HL-60/S4 (cell line): ENCODE measurements at regions not wholly inside any gene's neighbourhood (a gene's known extent, or its start where the extent isn't known, plus 50 kb on each side); places are given as distances from the start of the nearest gene placed in this dataset.

ENCODE experiments used
- in situ Hi-C: fragments of 300-500 bp; cut with MboI; formaldehyde crosslinking; loops from 2 replicates; pipeline ENCODE4 v1.14.3; 2022; ENCODE audit warnings: low sequenced_read_pairs

- in situ Hi-C loops, result no loop called here
These were observed 393.4 kb upstream of the NFE2L3 start for GRCh38 chr7:25758559-25758958.

DNA sequence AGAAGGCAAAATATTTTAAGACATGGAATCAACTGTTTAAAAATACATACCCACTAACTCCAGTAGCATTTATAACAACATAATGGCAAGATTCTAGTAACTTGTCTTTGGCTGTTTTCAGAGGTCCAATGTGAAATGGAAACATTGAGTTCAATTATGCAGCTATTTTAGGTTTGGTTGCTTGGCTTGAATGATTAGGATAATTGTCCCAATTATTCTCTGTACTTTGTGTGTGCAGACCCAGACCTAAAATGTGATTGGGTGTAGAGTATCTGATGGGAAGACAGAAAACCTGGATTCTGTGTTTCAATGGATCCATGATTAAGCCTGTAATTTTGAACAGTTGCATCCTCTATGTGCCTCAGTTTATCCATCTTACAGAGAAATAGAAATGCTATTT lies 392.7 kb upstream of the NFE2L3 start:
- in situ Hi-C loops, result no loop called here

GRCh38 chr7:25759748-25760147 lies 392.2 kb upstream of the NFE2L3 start:
- in situ Hi-C loops, result no loop called here

- in situ Hi-C loops, result no loop called here
These were observed 389.2 kb upstream of the NFE2L3 start for GRCh38 chr7:25762511-25763462.

DNA sequence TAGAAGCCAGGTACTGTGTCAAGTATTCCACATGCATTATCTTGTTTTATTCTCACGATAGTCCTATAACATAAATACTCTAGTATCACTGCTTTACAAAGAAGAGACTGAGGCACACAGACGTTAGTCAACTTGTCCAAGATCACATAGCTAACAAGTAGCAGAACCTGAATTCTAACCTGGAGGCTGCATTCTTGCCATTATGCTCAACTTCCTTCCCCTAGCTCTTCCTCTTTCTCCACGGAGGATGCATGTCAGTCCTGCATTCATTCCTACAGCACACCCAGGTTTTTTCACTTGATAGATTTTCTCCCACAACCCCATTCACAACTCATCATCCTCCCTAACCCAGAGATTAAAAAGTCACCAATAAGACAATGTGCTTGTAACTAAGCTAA lies 388.5 kb upstream of the NFE2L3 start:
- in situ Hi-C loops, result no loop called here

DNA sequence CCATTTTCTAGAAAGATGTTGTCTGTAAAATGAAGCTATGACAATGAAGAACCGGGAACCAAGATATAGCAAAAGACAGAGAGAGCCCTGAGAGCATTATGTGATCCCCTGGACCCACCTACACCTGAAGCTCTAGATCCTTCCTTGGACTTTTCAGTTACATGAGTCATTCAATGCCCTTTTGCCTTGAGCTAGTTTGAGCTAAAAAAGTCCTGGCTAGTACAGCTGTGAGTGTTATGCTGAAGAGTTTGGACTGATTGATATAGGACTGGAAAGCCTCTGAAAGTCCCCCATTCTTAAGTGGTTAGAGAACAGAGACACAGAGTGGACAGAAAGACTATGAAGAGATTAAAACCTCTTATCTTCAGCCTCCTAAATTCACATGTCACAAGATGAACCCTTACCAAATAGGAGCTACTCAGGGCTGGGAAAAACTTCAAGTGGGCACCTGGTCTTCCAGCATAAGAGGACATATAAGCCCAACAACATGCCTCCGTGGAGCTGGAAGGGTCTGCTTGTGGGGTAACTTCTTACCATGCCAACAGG lies 386.8 kb upstream of the NFE2L3 start:
- in situ Hi-C loops, result no loop called here

GRCh38 chr7:25770235-25770634 lies 381.8 kb upstream of the NFE2L3 start:
- in situ Hi-C loops, result no loop called here

- in situ Hi-C loops, result no loop called here
These were observed 381.3 kb upstream of the NFE2L3 start for GRCh38 chr7:25770670-25771069.

GRCh38 chr7:25771491-25771890 lies 380.5 kb upstream of the NFE2L3 start:
- in situ Hi-C loops, result no loop called here

DNA sequence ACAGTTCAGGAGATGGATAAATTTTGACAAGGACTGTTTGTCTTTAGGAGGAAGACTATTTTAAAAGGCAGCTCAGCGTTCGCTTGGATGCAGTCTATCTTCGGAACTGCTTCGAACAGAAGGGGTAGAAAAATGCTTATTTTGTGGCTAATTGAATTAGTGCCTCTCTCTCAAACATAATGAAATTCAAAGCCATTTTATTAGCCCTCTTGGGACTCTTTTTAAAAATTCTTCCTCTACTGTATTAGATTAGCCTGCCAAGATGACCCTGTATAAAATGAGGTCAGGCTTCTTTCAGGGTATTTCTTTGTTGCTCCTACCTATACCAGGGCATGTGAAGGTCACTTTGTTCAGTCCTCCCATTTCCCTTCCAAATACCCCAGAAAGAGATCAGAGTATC lies 379.2 kb upstream of the NFE2L3 start:
- in situ Hi-C loops, result no loop called here

DNA sequence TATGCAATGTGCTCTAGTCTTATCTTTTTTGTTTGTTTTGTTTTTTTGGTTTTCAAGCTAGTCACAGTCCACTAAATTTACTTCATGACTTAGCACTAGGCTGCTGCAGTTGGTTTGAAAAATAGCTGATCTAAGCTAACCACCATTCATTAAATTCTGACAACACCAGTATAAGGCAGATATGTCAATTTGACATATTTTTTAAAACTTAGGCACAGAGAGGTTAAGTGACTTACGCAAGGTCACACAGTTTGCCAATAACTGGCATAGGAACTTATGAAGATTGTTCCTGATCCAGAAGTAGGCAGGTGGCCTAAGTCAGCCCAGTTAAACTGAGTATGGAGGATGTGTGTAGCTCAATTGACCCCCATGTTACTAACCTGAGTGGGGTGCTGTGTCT lies 377.3 kb upstream of the NFE2L3 start:
- in situ Hi-C loops, result no loop called here

- in situ Hi-C loops, result no loop called here
These were observed 376.4 kb upstream of the NFE2L3 start for GRCh38 chr7:25775570-25775969.

DNA sequence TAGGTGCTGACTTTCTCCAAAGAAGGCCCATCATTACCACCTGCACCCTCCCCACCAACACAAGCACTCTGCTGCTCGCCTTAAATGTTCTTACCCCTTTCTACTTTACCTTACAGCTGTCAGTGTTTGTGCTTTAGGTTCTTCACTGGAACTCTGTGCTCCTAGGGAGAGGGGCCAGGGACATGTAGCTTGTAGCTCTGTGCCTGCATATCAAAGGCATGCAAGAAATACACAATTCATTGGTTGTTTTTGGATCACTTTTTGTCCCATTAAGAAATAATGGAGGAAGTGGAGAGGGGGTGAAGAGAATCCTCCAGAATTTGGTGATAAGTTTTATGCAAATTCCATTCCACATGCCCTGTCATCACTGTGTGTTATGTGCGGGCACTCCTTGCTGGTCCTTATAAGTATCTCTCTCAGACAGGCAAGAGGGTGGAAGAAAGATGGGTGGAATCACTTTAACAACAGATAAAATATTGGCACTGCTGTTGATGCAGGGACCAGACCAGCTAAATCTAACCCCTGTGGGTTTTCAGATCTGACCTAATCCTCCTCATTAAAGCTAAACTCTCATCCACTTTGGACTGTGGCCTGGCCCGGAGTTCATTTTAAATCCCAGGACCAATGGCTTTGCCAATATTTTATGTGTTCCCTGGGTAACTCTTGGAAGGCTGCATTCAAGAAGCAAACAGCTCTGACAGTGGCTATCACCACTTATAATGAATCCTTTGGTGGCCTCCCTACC lies 375.8 kb upstream of the NFE2L3 start:
- in situ Hi-C loops, result no loop called here

DNA sequence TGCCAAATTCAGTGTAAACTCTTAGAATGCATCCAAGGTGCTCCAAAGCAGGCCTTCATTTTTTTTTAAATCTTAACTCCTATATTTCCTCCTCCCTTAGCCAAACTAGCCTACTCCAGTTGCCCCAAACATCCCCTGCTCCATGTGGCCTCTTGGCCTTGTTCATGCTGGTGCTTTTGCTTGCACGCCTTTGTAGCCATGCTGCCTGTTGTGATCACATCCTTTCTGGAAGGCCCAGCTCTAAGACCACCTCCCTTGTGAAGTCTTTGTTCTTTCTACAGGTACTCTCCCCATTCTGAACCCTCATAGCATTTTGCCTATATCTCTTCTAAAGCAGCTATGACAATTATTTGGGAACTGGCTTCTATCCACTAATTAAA lies 375.3 kb upstream of the NFE2L3 start:
- in situ Hi-C loops, result no loop called here

- in situ Hi-C loops, result no loop called here
These were observed 373.9 kb upstream of the NFE2L3 start for GRCh38 chr7:25777969-25778708.

DNA sequence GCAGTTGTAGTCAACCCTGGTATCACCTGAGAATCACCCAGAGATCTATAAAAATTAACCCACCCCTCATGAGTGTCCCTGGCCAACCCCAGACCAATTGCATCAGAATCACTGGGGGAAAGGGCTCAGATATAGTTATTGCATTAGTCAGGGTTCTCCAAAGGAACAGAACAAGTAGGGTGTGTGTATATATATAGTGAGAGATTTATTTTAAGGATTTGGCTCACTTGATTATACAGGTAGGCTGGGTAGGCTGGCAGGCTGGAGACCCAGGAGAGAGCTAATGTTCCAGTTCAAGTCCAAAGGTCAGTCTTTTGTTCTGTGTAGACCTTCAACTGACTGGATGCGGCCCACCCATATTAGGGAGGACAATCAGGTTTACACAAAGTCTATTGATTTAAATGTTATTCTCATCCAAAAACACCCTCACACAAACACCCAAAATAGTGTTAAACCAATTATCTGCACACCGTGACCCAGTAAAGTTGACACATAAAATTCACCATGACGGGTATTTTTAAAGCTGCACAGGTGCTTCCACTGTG lies 372.9 kb upstream of the NFE2L3 start:
- in situ Hi-C loops, result no loop called here

DNA sequence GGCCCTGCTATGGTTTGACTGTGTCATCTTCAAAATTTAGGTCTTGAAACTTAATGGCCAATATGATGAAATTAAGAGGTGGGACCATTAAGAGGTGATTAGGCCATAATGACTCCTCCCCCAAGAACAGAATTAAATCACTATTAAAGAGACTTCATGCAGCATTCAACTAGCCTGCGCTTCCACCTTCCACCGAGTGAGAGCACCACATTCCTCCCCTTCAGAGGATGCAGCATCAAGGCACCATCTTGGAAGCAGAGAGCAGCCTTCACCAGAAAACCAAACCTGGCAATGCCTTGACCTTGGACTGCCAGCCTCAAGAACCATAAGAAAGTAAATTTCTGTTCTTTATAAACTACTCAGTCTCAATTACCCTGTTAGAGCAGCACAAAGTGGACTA lies 371.1 kb upstream of the NFE2L3 start:
- in situ Hi-C loops, result no loop called here

- in situ Hi-C loops, result no loop called here
These were observed 370.3 kb upstream of the NFE2L3 start for GRCh38 chr7:25781704-25782103.

GRCh38 chr7:25786936-25787335 lies 365.1 kb upstream of the NFE2L3 start:
- in situ Hi-C loops, result no loop called here

- in situ Hi-C loops, result no loop called here
These were observed 364.7 kb upstream of the NFE2L3 start for GRCh38 chr7:25787336-25787735.

DNA sequence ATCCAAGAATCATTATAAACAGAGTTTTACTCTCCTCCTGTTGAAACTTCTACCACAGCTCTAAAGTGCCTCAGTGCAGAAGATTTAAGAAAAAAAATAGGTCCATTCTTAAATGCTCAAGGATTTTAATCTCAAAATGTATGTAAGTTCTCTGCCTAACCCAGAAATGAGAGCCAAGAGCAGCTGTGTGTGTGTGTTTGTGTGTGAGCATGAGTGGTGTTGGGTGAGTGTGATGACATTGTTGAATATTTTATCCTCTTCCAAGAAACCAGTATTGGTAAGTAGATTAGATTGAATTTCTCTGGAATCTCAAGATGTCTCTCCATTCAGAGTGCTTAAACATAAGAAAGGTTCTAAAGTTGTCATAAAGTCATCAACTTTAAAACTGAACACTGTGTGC lies 363.6 kb upstream of the NFE2L3 start:
- in situ Hi-C loops, result no loop called here
